ENCODE measurements at regions not wholly inside any gene's neighbourhood (a gene's known extent, or its start where the extent isn't known, plus 50 kb on each side); places are given as distances from the start of the nearest gene placed in this dataset.

DNA sequence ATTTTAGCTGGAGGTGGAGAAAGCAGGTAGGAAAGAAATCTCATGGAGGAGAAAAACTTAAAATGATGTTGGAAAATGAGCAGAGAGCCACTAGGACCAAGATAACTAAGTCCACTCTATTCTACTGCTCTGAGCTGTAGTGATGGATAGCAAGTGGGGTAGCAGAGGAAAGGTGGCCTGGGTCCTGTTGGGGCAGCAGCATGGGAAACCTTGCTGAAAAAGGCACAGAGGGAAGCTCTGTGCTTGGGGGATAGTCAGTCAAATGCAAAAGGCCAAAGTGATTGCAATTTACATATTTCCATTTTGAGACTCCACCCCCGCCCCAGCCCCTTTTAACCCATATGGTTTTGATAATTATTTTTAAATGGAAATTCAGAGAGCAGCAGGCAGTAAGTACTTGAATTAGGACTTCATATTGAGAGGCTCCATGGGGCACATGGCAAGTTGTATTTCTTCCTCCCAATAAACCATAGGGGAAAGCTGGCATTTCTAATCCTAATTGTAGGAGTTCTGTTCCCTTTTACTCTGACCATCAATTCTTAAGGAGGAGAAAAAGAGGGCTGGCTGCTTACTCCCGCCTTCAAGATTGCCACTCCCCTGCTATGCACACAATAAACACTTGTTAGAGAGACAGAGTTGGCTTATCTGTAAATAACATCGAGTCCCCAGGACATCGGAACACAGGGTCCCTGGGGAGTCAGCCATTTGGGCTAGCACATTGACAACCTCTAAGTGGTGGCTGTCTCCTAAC is 1341.5 kb upstream of the TENM4 start:
- TF ChIP-seq, protein P1, sequence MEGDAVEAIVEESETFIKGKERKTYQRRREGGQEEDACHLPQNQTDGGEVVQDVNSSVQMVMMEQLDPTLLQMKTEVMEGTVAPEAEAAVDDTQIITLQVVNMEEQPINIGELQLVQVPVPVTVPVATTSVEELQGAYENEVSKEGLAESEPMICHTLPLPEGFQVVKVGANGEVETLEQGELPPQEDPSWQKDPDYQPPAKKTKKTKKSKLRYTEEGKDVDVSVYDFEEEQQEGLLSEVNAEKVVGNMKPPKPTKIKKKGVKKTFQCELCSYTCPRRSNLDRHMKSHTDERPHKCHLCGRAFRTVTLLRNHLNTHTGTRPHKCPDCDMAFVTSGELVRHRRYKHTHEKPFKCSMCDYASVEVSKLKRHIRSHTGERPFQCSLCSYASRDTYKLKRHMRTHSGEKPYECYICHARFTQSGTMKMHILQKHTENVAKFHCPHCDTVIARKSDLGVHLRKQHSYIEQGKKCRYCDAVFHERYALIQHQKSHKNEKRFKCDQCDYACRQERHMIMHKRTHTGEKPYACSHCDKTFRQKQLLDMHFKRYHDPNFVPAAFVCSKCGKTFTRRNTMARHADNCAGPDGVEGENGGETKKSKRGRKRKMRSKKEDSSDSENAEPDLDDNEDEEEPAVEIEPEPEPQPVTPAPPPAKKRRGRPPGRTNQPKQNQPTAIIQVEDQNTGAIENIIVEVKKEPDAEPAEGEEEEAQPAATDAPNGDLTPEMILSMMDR (IDR thresholded peaks at IDR 0.05) = no peak
- no peak for TF ChIP-seq POLR2A (IDR thresholded peaks at IDR 0.05)

Data from heart left ventricle (tissue), 13 donors.